IMR-90 (cell line): ENCODE measurements at regions not wholly inside any gene's neighbourhood (a gene's known extent, or its start where the extent isn't known, plus 50 kb on each side); places are given as distances from the start of the nearest gene placed in this dataset.

ENCODE experiments used
- ATAC-seq: fragments of 200-7000 bp; cut with Tn5 transposase; 2 replicates; pipeline ENCODE4 v1.9.1; 2020; ENCODE audit warnings: low read depth, mild to moderate bottlenecking, moderate library complexity
- BruUV-seq: library from RNA; stranded (reverse); fragments of 400-500 nt; replicated peaks from 2 replicates; lab custom pipeline; 2021; lab: Mats Ljungman, UMichigan
- CTCF ChIA-PET: fragments of 300-600 bp; formaldehyde crosslinking; extraction: SDS; loops from one replicate; lab custom pipeline; 2021; ENCODE audit warnings: antibody characterized with exemption; lab: Yijun Ruan, JAX
- POLR2A ChIA-PET: fragments of 300-600 bp; sonication (Branson Sonifier 250); formaldehyde crosslinking; loops from one replicate; lab custom pipeline; 2022; ENCODE audit warnings: antibody characterized with exemption; ENCODE audit not compliant: unreplicated experiment; lab: Charles Lee
- DNase-seq: peaks from one replicate; pipeline ENCODE4 v3.0.0; 2013
- H2AFZ ChIP-seq: replicated peaks from 2 replicates; pipeline ENCODE3; 2013; ENCODE audit warnings: low read length, mild to moderate bottlenecking; ENCODE audit not compliant: poor library complexity
- H2AK5ac ChIP-seq: 2 replicates; pipeline ENCODE4 v1.6.1; 2013; ENCODE audit warnings: low read depth, low read length, inconsistent platforms
- H2AK9ac ChIP-seq: replicated peaks from 2 replicates; pipeline ENCODE3; 2013; ENCODE audit warnings: mild to moderate bottlenecking, low read depth, low read length, moderate library complexity; ENCODE audit not compliant: poor library complexity
- H2BK120ac ChIP-seq: 2 replicates; pipeline ENCODE4 v1.6.1; 2013; ENCODE audit warnings: low read depth, low read length, inconsistent platforms
- H2BK15ac ChIP-seq: 3 replicates; pipeline ENCODE4 v1.6.1; 2013; ENCODE audit warnings: low read depth, low read length, inconsistent platforms
- H2BK20ac ChIP-seq: 2 replicates; pipeline ENCODE4 v1.6.1; 2013; ENCODE audit warnings: low read depth, mild to moderate bottlenecking, inconsistent platforms, low read length, moderate library complexity
- H2BK5ac ChIP-seq: 2 replicates; pipeline ENCODE4 v1.6.1; 2013; ENCODE audit warnings: mild to moderate bottlenecking, low read depth, low read length, inconsistent platforms; ENCODE audit not compliant: poor library complexity, severe bottlenecking
- H3K14ac ChIP-seq: replicated peaks from 2 replicates; pipeline ENCODE4 v1.6.1; 2013; ENCODE audit warnings: low read depth, low read length, inconsistent platforms
- H3K18ac ChIP-seq: 2 replicates; pipeline ENCODE4 v1.6.1; 2013; ENCODE audit warnings: low read depth, low read length, control low read depth
- H3K23ac ChIP-seq: 2 replicates; pipeline ENCODE4 v1.6.1; 2013; ENCODE audit warnings: low read depth, low read length, inconsistent platforms
- H3K27ac ChIP-seq: 2 replicates; pipeline ENCODE4 v1.5.1; 2013; ENCODE audit warnings: mild to moderate bottlenecking, control low read depth, low read length; ENCODE audit not compliant: insufficient read depth
- H3K27me3 ChIP-seq: 2 replicates; pipeline ENCODE4 v1.6.1; 2013; ENCODE audit warnings: low read length; ENCODE audit not compliant: control insufficient read depth, insufficient read depth
- H3K36me3 ChIP-seq: 2 replicates; pipeline ENCODE4 v1.6.1; 2013; ENCODE audit warnings: low read length, mixed read lengths; ENCODE audit not compliant: control insufficient read depth, insufficient read depth
- H3K4ac ChIP-seq: 2 replicates; pipeline ENCODE4 v1.6.1; 2013; ENCODE audit warnings: low read depth, low read length, inconsistent platforms
- H3K4me1 ChIP-seq: 2 replicates; pipeline ENCODE4 v1.6.1; 2013; ENCODE audit warnings: low read length, mixed read lengths; ENCODE audit not compliant: control insufficient read depth, insufficient read depth
- H3K4me2 ChIP-seq: 2 replicates; pipeline ENCODE4 v1.6.1; 2013; ENCODE audit warnings: low read depth, mild to moderate bottlenecking, control low read depth, low read length, moderate library complexity
- H3K4me3 ChIP-seq: 2 replicates; pipeline ENCODE4 v1.5.1; 2013; ENCODE audit warnings: low read depth, mild to moderate bottlenecking, control low read depth, low read length, moderate library complexity; ENCODE audit not compliant: insufficient read depth
- H3K56ac ChIP-seq: 2 replicates; pipeline ENCODE4 v1.6.1; 2013; ENCODE audit warnings: low read length, inconsistent platforms; ENCODE audit not compliant: insufficient read depth; ENCODE audit errors: extremely low read depth
- H3K79me1 ChIP-seq, 2 experiments: 2 replicates each; pipeline ENCODE4 v1.6.1; 2013; ENCODE audit warnings: low read length in 2 of 2, inconsistent platforms in 1 of 2, low read depth in 1 of 2
- H3K9ac ChIP-seq: 2 replicates; pipeline ENCODE4 v1.6.1; 2013; ENCODE audit warnings: low read depth, low read length, control low read depth
- H3K9me1 ChIP-seq: 2 replicates; pipeline ENCODE4 v1.6.1; 2013; ENCODE audit warnings: low read length, inconsistent platforms; ENCODE audit not compliant: insufficient read depth
- H3K9me3 ChIP-seq: 2 replicates; pipeline ENCODE4 v1.6.1; 2013; ENCODE audit warnings: low read length; ENCODE audit not compliant: control insufficient read depth, insufficient read depth
- H4K20me1 ChIP-seq: 2 replicates; pipeline ENCODE4 v1.6.1; 2013; ENCODE audit warnings: low read length, inconsistent platforms; ENCODE audit not compliant: insufficient read depth
- H4K5ac ChIP-seq: 2 replicates; pipeline ENCODE4 v1.6.1; 2013; ENCODE audit warnings: mild to moderate bottlenecking, low read depth, low read length, control low read depth
- H4K8ac ChIP-seq, 2 experiments: 2 replicates each; pipeline ENCODE4 v1.6.1; 2013; ENCODE audit warnings: low read depth in 2 of 2, low read length in 2 of 2, control low read depth in 1 of 2, inconsistent platforms in 1 of 2
- H4K91ac ChIP-seq: 2 replicates; pipeline ENCODE4 v1.6.1; 2013; ENCODE audit warnings: low read depth, low read length, inconsistent platforms; ENCODE audit not compliant: insufficient read depth
- BHLHE40 ChIP-seq: fragments of 150-350 bp; IDR thresholded peaks from 2 replicates; pipeline ENCODE4 v1.6.1; 2016; ENCODE audit warnings: mild to moderate bottlenecking, low read depth, low read length
- CEBPB ChIP-seq: IDR thresholded peaks from 2 replicates; pipeline ENCODE4 v1.6.1; 2012; ENCODE audit warnings: low read depth, low read length, improper control_type of control experiment
- CHD1 ChIP-seq: IDR thresholded peaks from 2 replicates; pipeline ENCODE4 v1.6.1; 2012; ENCODE audit warnings: low read depth, low read length, improper control_type of control experiment
- CTCF ChIP-seq: conservative IDR thresholded peaks from 2 replicates; pipeline ENCODE4 v1.5.1; 2012; ENCODE audit warnings: mild to moderate bottlenecking, low read depth, low read length, improper control_type of control experiment
- FOS ChIP-seq: fragments of 150-350 bp; IDR thresholded peaks from 2 replicates; pipeline ENCODE4 v1.6.1; 2016; ENCODE audit warnings: low read depth, low read length
- MAFK ChIP-seq: IDR thresholded peaks from 2 replicates; pipeline ENCODE4 v1.6.1; 2012; ENCODE audit warnings: low read depth, low read length, improper control_type of control experiment
- MAZ ChIP-seq: IDR thresholded peaks from 2 replicates; pipeline ENCODE4 v1.6.1; 2012; ENCODE audit warnings: low read depth, mild to moderate bottlenecking, low read length, improper control_type of control experiment, moderate library complexity, borderline replicate concordance
- MXI1 ChIP-seq: IDR thresholded peaks from 2 replicates; pipeline ENCODE4 v1.6.1; 2012; ENCODE audit warnings: low read depth, mild to moderate bottlenecking, low read length, moderate library complexity, borderline replicate concordance
- NFE2L2 ChIP-seq: fragments of 150-350 bp; IDR thresholded peaks from 2 replicates; pipeline ENCODE4 v1.6.1; 2016; ENCODE audit warnings: low read depth, mild to moderate bottlenecking, low read length
- POLR2A ChIP-seq: IDR thresholded peaks from 2 replicates; pipeline ENCODE4 v1.6.1; 2012; ENCODE audit warnings: mild to moderate bottlenecking, low read depth, low read length
- RAD21 ChIP-seq: IDR thresholded peaks from 2 replicates; pipeline ENCODE4 v1.6.1; 2012; ENCODE audit warnings: low read length, improper control_type of control experiment
- RCOR1 ChIP-seq: IDR thresholded peaks from 2 replicates; pipeline ENCODE4 v1.6.1; 2012; ENCODE audit warnings: mild to moderate bottlenecking, low read length, improper control_type of control experiment; ENCODE audit not compliant: insufficient replicate concordance
- RFX5 ChIP-seq: IDR thresholded peaks from 2 replicates; pipeline ENCODE4 v1.8.0; 2012; ENCODE audit warnings: low read depth, mild to moderate bottlenecking, low read length, moderate library complexity
- SMC3 ChIP-seq: fragments of 150-350 bp; IDR thresholded peaks from 2 replicates; pipeline ENCODE4 v1.6.1; 2016; ENCODE audit warnings: low read depth, mild to moderate bottlenecking, antibody characterized with exemption, low read length, moderate library complexity
- dilution Hi-C: fragments of 300-500 bp; cut with HindIII; formaldehyde crosslinking; loops from one replicate; pipeline ENCODE4 v1.14.3; 2018; ENCODE audit warnings: low sequenced_read_pairs; ENCODE audit not compliant: unreplicated experiment
- in situ Hi-C: fragments of 300-500 bp; cut with MboI; formaldehyde crosslinking; loops from 3 replicates; pipeline ENCODE4 v1.14.3; 2019; ENCODE audit warnings: low sequenced_read_pairs, inconsistent platforms, mixed read lengths
- intact Hi-C: fragments of 100-400 bp; cut with micrococcal nuclease; formaldehyde crosslinking; loops from 2 replicates; pipeline ENCODE4 v1.10.0; 2022
- TF ChIP-seq, protein P1 (sequence below): fragments of 150-350 bp; IDR thresholded peaks from 2 replicates; pipeline ENCODE4 v1.6.1; 2017; ENCODE audit warnings: mild to moderate bottlenecking, antibody characterized with exemption, low read length, low read depth

GRCh38 chr20:52083627-52084232 is 107.8 kb downstream of the ZFP64 start (continued):
- TF ChIP-seq SMC3: peak; percentile 91

- Histone ChIP-seq H3K4me3 (no peak overlapping the region), H3K56ac (no peak overlapping the region), H4K5ac (no peak overlapping the region), H3K4me2 (no peak overlapping the region), H4K8ac (no peak overlapping the region), H3K9me3 (peaks cover 11% of the 10 kb centered on the region), H3K27ac (no peak overlapping the region), H3K79me1 (no peaks in the 10 kb centered on the region; a peak in 1 of 4 replicates), H3K14ac (no peak overlapping the region), H4K20me1 (no peaks in the 10 kb centered on the region), H2BK5ac (no peak overlapping the region), H2BK20ac (no peak overlapping the region), H2AK9ac (no peak overlapping the region), H3K27me3 (no peaks in the 10 kb centered on the region), H3K9ac (no peak overlapping the region), H3K9me1 (no peaks in the 10 kb centered on the region), H2BK15ac (no peak overlapping the region), H3K4ac (no peak overlapping the region), H3K23ac (no peak overlapping the region), H2AK5ac (no peak overlapping the region), H4K91ac (no peak overlapping the region), H3K4me1 (peaks cover 2% of the 10 kb centered on the region; the same call in 1 of the 2 replicates), H2BK120ac (no peak overlapping the region), H3K36me3 (peaks cover 14% of the 10 kb centered on the region), H3K18ac (no peak overlapping the region), H2AFZ (no peak overlapping the region)
- intact Hi-C loops: loop anchor here (1.0 to 5.0 kb wide), 7 partner anchors 120 to 710 kb away; partner anchors contain the start of gene ATP9A
- in situ Hi-C loops: loop anchor here (5.0 to 25.0 kb wide), 5 partner anchors 278 to 1095 kb away; partner anchors contain the start of gene SALL4
- CTCF ChIA-PET: interaction anchor here (1.1 to 1.3 kb wide), 3 partner anchors 309 to 710 kb away, joined by 3 to 6 read pairs (median 3); no protein-coding TSS in a partner anchor
- no peak; the same call in 1 of the 2 replicates for ATAC-seq
- dilution Hi-C loops: no loop called here
- no peak for DNase-seq
- POLR2A ChIA-PET: no interaction called here
- no TSS peak for BruUV-seq
- TF ChIP-seq SMC3 (no peak), CHD1 (no peak), RCOR1 (no peak), FOS (no peak), MAFK (no peak), CEBPB (no peak), CTCF (no peak), RFX5 (no peak), NFE2L2 (no peak), BHLHE40 (no peak), POLR2A (no peak), MXI1 (no peak), RAD21 (no peak), MAZ (no peak)
- TF ChIP-seq, protein P1, sequence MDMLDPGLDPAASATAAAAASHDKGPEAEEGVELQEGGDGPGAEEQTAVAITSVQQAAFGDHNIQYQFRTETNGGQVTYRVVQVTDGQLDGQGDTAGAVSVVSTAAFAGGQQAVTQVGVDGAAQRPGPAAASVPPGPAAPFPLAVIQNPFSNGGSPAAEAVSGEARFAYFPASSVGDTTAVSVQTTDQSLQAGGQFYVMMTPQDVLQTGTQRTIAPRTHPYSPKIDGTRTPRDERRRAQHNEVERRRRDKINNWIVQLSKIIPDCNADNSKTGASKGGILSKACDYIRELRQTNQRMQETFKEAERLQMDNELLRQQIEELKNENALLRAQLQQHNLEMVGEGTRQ: no peak
These were observed 109.0 kb downstream of the ZFP64 start for GRCh38 chr20:52082612-52083011.
